ENCODE measurements at regions not wholly inside any gene's neighbourhood (a gene's known extent, or its start where the extent isn't known, plus 50 kb on each side); places are given as distances from the start of the nearest gene placed in this dataset.

DNA sequence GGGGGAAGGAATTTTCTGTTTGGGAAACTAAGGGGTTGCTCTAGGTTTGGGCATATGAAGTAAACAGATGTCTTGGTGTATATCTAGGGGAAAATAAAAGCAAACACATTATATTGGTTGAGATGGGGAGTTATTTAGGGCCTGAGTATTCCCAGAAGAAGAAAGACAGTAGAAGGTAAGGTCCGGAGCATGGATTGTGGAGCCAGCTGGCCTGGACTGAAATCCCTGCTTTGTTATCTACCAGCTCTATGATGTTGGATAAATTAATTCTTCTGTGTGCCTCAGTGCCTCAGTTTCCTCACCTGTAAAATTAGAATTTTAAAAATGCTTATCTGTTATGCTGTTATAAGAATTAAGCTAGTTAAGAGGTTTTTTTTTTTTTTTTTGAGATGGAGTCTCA, 272.3 kb upstream of the RPS6KA3 start:
- intact Hi-C loops (cut with DNase I): no loop called here
- no peaks in the 10 kb centered on the region for H3K36me3 ChIP-seq
- no peaks in the 10 kb centered on the region for H3K9me3 ChIP-seq
- H3K27ac ChIP-seq: no peak overlapping the region
- ATAC-seq (no peak), DNase-seq (no peak)
- no peaks in the 10 kb centered on the region for H3K27me3 ChIP-seq
- no peak overlapping the region for H3K4me3 ChIP-seq
- H3K4me1 ChIP-seq: no peaks in the 10 kb centered on the region
- TF ChIP-seq, protein P1, sequence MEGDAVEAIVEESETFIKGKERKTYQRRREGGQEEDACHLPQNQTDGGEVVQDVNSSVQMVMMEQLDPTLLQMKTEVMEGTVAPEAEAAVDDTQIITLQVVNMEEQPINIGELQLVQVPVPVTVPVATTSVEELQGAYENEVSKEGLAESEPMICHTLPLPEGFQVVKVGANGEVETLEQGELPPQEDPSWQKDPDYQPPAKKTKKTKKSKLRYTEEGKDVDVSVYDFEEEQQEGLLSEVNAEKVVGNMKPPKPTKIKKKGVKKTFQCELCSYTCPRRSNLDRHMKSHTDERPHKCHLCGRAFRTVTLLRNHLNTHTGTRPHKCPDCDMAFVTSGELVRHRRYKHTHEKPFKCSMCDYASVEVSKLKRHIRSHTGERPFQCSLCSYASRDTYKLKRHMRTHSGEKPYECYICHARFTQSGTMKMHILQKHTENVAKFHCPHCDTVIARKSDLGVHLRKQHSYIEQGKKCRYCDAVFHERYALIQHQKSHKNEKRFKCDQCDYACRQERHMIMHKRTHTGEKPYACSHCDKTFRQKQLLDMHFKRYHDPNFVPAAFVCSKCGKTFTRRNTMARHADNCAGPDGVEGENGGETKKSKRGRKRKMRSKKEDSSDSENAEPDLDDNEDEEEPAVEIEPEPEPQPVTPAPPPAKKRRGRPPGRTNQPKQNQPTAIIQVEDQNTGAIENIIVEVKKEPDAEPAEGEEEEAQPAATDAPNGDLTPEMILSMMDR (IDR thresholded peaks at IDR 0.05): no peak

DNA sequence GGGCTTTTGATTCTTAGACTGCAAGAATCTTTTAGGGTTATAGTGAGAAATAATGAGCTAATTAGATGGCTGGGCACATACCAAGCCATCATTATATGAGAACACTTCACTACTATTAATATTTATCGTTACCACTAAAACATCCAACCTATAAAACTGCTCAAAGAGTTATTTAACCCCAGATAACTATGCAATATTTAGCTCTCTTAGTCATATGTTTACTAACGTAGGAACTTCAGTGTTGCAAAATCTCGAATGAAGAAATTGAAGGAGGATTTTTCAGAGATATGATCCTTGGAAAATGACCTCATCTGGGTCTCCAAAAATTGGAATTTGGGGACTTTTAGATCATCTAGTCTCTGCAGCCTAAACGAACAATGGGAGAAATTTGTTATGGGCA, 265.0 kb upstream of the RPS6KA3 start:
- Histone ChIP-seq H3K36me3 (no peaks in the 10 kb centered on the region), H3K27me3 (no peaks in the 10 kb centered on the region), H3K27ac (no peak overlapping the region), H3K9me3 (no peaks in the 10 kb centered on the region), H3K4me3 (no peak overlapping the region), H3K4me1 (no peaks in the 10 kb centered on the region)
- intact Hi-C loops (cut with DNase I): no loop called here
- ATAC-seq (no peak), DNase-seq (no peak)
- TF ChIP-seq, protein P1 (IDR thresholded peaks at IDR 0.05): no peak

GRCh38 chrX:20530406-20530921, 263.8 kb upstream of the RPS6KA3 start:
- Histone ChIP-seq H3K27me3 (no peaks in the 10 kb centered on the region), H3K27ac (no peak overlapping the region), H3K4me3 (no peak overlapping the region), H3K9me3 (no peaks in the 10 kb centered on the region), H3K4me1 (no peaks in the 10 kb centered on the region), H3K36me3 (no peaks in the 10 kb centered on the region)
- TF ChIP-seq, protein P1 (IDR thresholded peaks at IDR 0.05): peak; percentile 69
- DNase-seq (no peak), ATAC-seq (peak; percentile 61)
- intact Hi-C loops (cut with DNase I): no loop called here

- H3K27ac ChIP-seq: no peak overlapping the region
- H3K36me3 ChIP-seq: no peaks in the 10 kb centered on the region
- TF ChIP-seq, protein P1 (IDR thresholded peaks at IDR 0.05): no peak
- H3K9me3 ChIP-seq: no peaks in the 10 kb centered on the region
- no peak for ATAC-seq
- DNase-seq: no peak
- H3K4me1 ChIP-seq: no peaks in the 10 kb centered on the region
- no peaks in the 10 kb centered on the region for H3K27me3 ChIP-seq
- intact Hi-C loops (cut with DNase I): no loop called here
- no peak overlapping the region for H3K4me3 ChIP-seq
Observed at GRCh38 chrX:20529711-20530110, 263.0 kb upstream of the RPS6KA3 start.

DNA sequence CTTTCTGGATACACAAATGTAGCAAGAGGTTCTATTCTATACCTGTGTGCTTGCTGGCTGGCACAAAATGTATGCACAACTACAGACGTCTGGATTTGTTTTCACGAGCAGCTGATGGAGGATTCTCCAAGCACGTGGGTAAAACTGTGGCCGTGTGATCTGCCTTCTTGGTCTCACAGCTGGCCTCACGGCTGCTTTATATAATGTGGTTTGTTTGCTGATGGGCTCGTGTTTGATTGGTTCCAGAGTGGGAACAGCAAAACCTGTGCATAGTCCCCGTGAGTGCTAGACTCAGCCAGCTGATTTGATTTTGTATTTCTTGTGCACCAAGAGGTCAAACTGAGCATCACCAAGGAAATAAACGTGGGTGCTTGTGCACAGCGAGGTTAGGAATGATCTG, 262.6 kb upstream of the RPS6KA3 start:
- Histone ChIP-seq H3K27me3 (no peaks in the 10 kb centered on the region), H3K27ac (no peak overlapping the region), H3K4me3 (no peak overlapping the region), H3K4me1 (no peaks in the 10 kb centered on the region), H3K9me3 (no peaks in the 10 kb centered on the region), H3K36me3 (no peaks in the 10 kb centered on the region)
- DNase-seq (no peak), ATAC-seq (no peak)
- intact Hi-C loops (cut with DNase I): no loop called here
- TF ChIP-seq, protein P1 (IDR thresholded peaks at IDR 0.05): no peak

- Histone ChIP-seq H3K4me1 (no peaks in the 10 kb centered on the region), H3K36me3 (no peaks in the 10 kb centered on the region), H3K4me3 (no peak overlapping the region), H3K27me3 (no peaks in the 10 kb centered on the region), H3K27ac (no peak overlapping the region), H3K9me3 (no peaks in the 10 kb centered on the region)
- TF ChIP-seq, protein P1 (IDR thresholded peaks at IDR 0.05): peak; percentile 53
- DNase-seq: no peak
- peak; percentile 58 for ATAC-seq
- intact Hi-C loops (cut with DNase I): no loop called here
Observed at GRCh38 chrX:20527558-20528011, 260.9 kb upstream of the RPS6KA3 start.

Measured in upper lobe of right lung (tissue), 1 donor.